PC-9 (cell line): ENCODE measurements at regions not wholly inside any gene's neighbourhood (a gene's known extent, or its start where the extent isn't known, plus 50 kb on each side); places are given as distances from the start of the nearest gene placed in this dataset.

Experiments
- BruUV-seq: library from RNA; stranded (reverse); fragments of 400-500 nt; replicated peaks from 2 replicates; lab custom pipeline; 2021; lab: Mats Ljungman, UMichigan
- CTCF ChIA-PET: fragments of 300-600 bp; sonication (Branson Sonifier 250); formaldehyde crosslinking; loops from one replicate; lab custom pipeline; 2022; ENCODE audit warnings: antibody characterized with exemption; lab: Charles Lee
- POLR2A ChIA-PET: fragments of 300-600 bp; sonication (Branson Sonifier 250); formaldehyde crosslinking; loops from one replicate; lab custom pipeline; 2022; ENCODE audit warnings: antibody characterized with exemption; ENCODE audit not compliant: unreplicated experiment; lab: Charles Lee
- DNase-seq, 2 experiments: peaks; one replicate each; pipeline versions ENCODE4 v3.0.0 to v3.0.0-alpha.2; 2015 to 2022; ENCODE audit warnings: mixed read lengths in 1 of 2
- H2AFZ ChIP-seq: fragments of 200-600 bp; sonication (generic); 2 replicates; pipeline ENCODE4 v1.8.1; 2017; ENCODE audit warnings: antibody characterized with exemption
- H3F3A ChIP-seq: fragments of 200-600 bp; sonication (generic); 2 replicates; pipeline ENCODE4 v1.8.1; 2017; ENCODE audit warnings: antibody characterized with exemption, mild to moderate bottlenecking, low read depth; ENCODE audit not compliant: insufficient read depth
- H3K27ac ChIP-seq: fragments of 200-600 bp; sonication (generic); 2 replicates; pipeline ENCODE4 v1.6.1; 2016; ENCODE audit warnings: mixed run types
- H3K27me3 ChIP-seq: fragments of 200-600 bp; sonication (generic); 2 replicates; pipeline ENCODE4 v1.6.1; 2016; ENCODE audit warnings: low read depth, mixed run types; ENCODE audit not compliant: insufficient read depth
- H3K36me3 ChIP-seq: fragments of 200-600 bp; sonication (generic); 2 replicates; pipeline ENCODE4 v1.6.1; 2016; ENCODE audit warnings: low read depth, mixed run types
- H3K4me1 ChIP-seq: fragments of 200-600 bp; sonication (generic); replicated peaks from 2 replicates; pipeline ENCODE4 v1.6.1; 2016; ENCODE audit warnings: mixed run types; ENCODE audit not compliant: insufficient read depth
- H3K4me2 ChIP-seq: fragments of 200-600 bp; sonication (generic); 2 replicates; pipeline ENCODE4 v1.6.1; 2017; ENCODE audit warnings: mixed run types
- H3K4me3 ChIP-seq: fragments of 200-600 bp; sonication (generic); 2 replicates; pipeline ENCODE4 v1.6.1; 2016; ENCODE audit warnings: mixed run types
- H3K79me2 ChIP-seq: fragments of 200-600 bp; sonication (generic); 2 replicates; pipeline ENCODE4 v1.6.1; 2017; ENCODE audit warnings: low read depth, mixed run types
- H3K9me2 ChIP-seq: fragments of 200-600 bp; sonication (generic); 2 replicates; pipeline ENCODE4 v1.8.1; 2017; ENCODE audit warnings: mild to moderate bottlenecking; ENCODE audit not compliant: insufficient read depth
- H3K9me3 ChIP-seq: fragments of 200-600 bp; sonication (generic); 2 replicates; pipeline ENCODE4 v1.8.1; 2016; ENCODE audit warnings: low read depth; ENCODE audit not compliant: insufficient read depth
- H4K20me1 ChIP-seq: fragments of 200-600 bp; sonication (generic); 2 replicates; pipeline ENCODE4 v1.8.1; 2017; ENCODE audit not compliant: insufficient read depth
- CTCF ChIP-seq: fragments of 200-600 bp; sonication (generic); conservative IDR thresholded peaks from 2 replicates; pipeline ENCODE4 v1.6.1; 2017; ENCODE audit warnings: mixed run types, antibody characterized with exemption, mild to moderate bottlenecking, moderate library complexity
- EZH2 ChIP-seq: fragments of 200-600 bp; sonication (generic); IDR thresholded peaks from 2 replicates; pipeline ENCODE4 v1.8.0; 2017; ENCODE audit warnings: antibody characterized with exemption, low read depth
- intact Hi-C: fragments of 100-400 bp; cut with micrococcal nuclease; formaldehyde crosslinking; loops from one replicate; pipeline ENCODE4 v1.10.0; 2022; ENCODE audit not compliant: unreplicated experiment

GRCh38 chr5:101404531-101404930 lies 501.4 kb upstream of the ST8SIA4 start:
- intact Hi-C loops, result no loop called here
- H3K79me2 ChIP-seq, result no peaks in the 10 kb centered on the region
- no peak overlapping the region for H3K27ac ChIP-seq
- H3K4me2 ChIP-seq, result no peak overlapping the region
- no peaks in the 10 kb centered on the region for H3K27me3 ChIP-seq
- H4K20me1 ChIP-seq, result no peaks in the 10 kb centered on the region
- no peak for DNase-seq
- BruUV-seq, result no TSS peak
- no peaks in the 10 kb centered on the region for H3F3A ChIP-seq
- ChIA-PET POLR2A (no interaction called here), CTCF (no interaction called here)
- H3K9me3 ChIP-seq, result no peaks in the 10 kb centered on the region
- no peak overlapping the region for H3K4me3 ChIP-seq
- TF ChIP-seq CTCF, result no peak
- TF ChIP-seq EZH2, result no peak
- H3K9me2 ChIP-seq, result no peaks in the 10 kb centered on the region; the same call in 1 of the 2 replicates
- H3K4me1 ChIP-seq, result no peaks in the 10 kb centered on the region
- no peaks in the 10 kb centered on the region for H3K36me3 ChIP-seq
- H2AFZ ChIP-seq, result no peak overlapping the region

GRCh38 chr5:101393795-101394450 lies 490.8 kb upstream of the ST8SIA4 start:
- TF ChIP-seq EZH2 (no peak), CTCF (no peak)
- Histone ChIP-seq H3K9me3 (no peaks in the 10 kb centered on the region), H3K4me1 (no peaks in the 10 kb centered on the region), H4K20me1 (no peaks in the 10 kb centered on the region), H3K27ac (no peak overlapping the region), H2AFZ (no peak overlapping the region), H3K9me2 (no peaks in the 10 kb centered on the region), H3F3A (no peaks in the 10 kb centered on the region), H3K79me2 (no peaks in the 10 kb centered on the region), H3K4me2 (no peak overlapping the region), H3K36me3 (no peaks in the 10 kb centered on the region), H3K27me3 (no peaks in the 10 kb centered on the region), H3K4me3 (no peak overlapping the region)
- CTCF ChIA-PET, result no interaction called here
- POLR2A ChIA-PET, result no interaction called here
- intact Hi-C loops, result loop anchor here (5.0 kb wide), 1 partner anchor 962 kb away; no protein-coding TSS in a partner anchor
- no peak for DNase-seq
- BruUV-seq, result no TSS peak

GRCh38 chr5:101390151-101390908 lies 487.2 kb upstream of the ST8SIA4 start:
- ChIA-PET CTCF (interaction anchor here (0.6 to 1.2 kb wide), 5 partner anchors 289 to 1089 kb away, joined by 3 to 4 read pairs (median 4); partner anchors contain the start of gene ST8SIA4), POLR2A (no interaction called here)
- H2AFZ ChIP-seq, result no peak overlapping the region
- no peaks in the 10 kb centered on the region for H3K27me3 ChIP-seq
- no peaks in the 10 kb centered on the region for H3K4me1 ChIP-seq
- H3F3A ChIP-seq, result no peaks in the 10 kb centered on the region
- no TSS peak for BruUV-seq
- intact Hi-C loops, result loop anchor here (2.0 to 5.0 kb wide), 2 partner anchors 912 to 958 kb away; no protein-coding TSS in a partner anchor
- DNase-seq, result peak in 1 of 2 experiments; percentile 3
- H3K4me2 ChIP-seq, result no peak overlapping the region
- H3K27ac ChIP-seq, result no peak overlapping the region
- no peaks in the 10 kb centered on the region for H3K9me3 ChIP-seq
- no peaks in the 10 kb centered on the region for H3K9me2 ChIP-seq
- no peak overlapping the region for H3K4me3 ChIP-seq
- H4K20me1 ChIP-seq, result no peaks in the 10 kb centered on the region
- H3K36me3 ChIP-seq, result no peaks in the 10 kb centered on the region
- H3K79me2 ChIP-seq, result no peaks in the 10 kb centered on the region
- peak; percentile 69 for TF ChIP-seq CTCF
- TF ChIP-seq EZH2, result no peak
